ENCODE measurements at regions not wholly inside any gene's neighbourhood (a gene's known extent, or its start where the extent isn't known, plus 50 kb on each side); places are given as distances from the start of the nearest gene placed in this dataset.
A peak's percentile ranks its signal among the peaks of the same experiment; 100 is the strongest.

DNA sequence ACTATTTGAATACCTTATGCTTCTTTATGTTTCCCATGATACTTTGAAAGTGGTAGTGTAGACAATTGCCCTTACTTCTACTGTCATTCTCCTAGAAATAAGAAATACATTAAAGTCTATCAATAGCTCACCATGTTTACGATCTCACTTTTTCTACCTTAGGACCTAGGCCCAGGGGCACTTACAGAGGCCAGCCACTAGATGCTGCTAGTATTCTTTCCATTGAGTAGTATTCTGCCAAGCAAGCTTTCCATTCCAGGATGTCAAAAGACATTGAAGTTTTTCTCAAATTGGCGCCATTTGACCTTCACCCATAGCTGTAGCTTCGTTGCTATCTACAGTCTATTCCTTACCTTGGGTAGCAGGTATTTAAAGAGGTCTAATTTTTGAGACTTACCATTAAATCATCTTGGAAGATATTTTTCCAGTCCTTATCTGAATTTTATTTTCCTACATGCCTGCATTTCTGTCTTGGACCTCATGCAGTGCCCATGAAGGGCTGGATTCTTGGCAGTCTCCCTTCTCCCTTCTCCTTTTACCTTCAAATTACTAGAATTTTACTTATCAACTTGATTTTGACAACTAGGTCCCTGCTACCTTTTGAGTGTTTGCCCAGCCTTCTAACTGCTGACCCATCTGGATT is 246.0 kb upstream of the NUDT12 start:
- H3K9me3 ChIP-seq (ENCODE audit: control insufficient read depth, low read length) = no peaks in the 10 kb centered on the region
- no peak overlapping the region for H3K27ac ChIP-seq (ENCODE audit: low read depth, low read length)
- H3K4me1 ChIP-seq (ENCODE audit: control insufficient read depth, insufficient read depth, low read length) = no peaks in the 10 kb centered on the region
- no peaks in the 10 kb centered on the region for H3K27me3 Mint-ChIP-seq (ENCODE audit: insufficient read depth)
- TF ChIP-seq, protein P1, sequence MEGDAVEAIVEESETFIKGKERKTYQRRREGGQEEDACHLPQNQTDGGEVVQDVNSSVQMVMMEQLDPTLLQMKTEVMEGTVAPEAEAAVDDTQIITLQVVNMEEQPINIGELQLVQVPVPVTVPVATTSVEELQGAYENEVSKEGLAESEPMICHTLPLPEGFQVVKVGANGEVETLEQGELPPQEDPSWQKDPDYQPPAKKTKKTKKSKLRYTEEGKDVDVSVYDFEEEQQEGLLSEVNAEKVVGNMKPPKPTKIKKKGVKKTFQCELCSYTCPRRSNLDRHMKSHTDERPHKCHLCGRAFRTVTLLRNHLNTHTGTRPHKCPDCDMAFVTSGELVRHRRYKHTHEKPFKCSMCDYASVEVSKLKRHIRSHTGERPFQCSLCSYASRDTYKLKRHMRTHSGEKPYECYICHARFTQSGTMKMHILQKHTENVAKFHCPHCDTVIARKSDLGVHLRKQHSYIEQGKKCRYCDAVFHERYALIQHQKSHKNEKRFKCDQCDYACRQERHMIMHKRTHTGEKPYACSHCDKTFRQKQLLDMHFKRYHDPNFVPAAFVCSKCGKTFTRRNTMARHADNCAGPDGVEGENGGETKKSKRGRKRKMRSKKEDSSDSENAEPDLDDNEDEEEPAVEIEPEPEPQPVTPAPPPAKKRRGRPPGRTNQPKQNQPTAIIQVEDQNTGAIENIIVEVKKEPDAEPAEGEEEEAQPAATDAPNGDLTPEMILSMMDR (conservative IDR thresholded peaks at IDR 0.05) = peak; percentile 99
- H3K4me3 Mint-ChIP-seq = no peak overlapping the region
- H3K4me3 ChIP-seq (ENCODE audit: low read length) = no peak overlapping the region
- H3K36me3 ChIP-seq (ENCODE audit: control insufficient read depth, insufficient read depth, low read length) = no peaks in the 10 kb centered on the region
- WGBS, 2 experiments (ENCODE audit: insufficient coverage in 1 of 2, insufficient read length in 1 of 2) = 37 to 43% methylated on average over 3 of the region's 3 CpGs
- H3K9ac ChIP-seq (ENCODE audit: extremely low read depth, low read length, poor library complexity, severe bottlenecking) = no peak overlapping the region
- peaks cover 3% of the 10 kb centered on the region for H3K4me1 Mint-ChIP-seq
- no peaks in the 10 kb centered on the region for H3K36me3 Mint-ChIP-seq (ENCODE audit: low read depth)
- H3K9me3 Mint-ChIP-seq = no peaks in the 10 kb centered on the region
- DNase-seq = peak; percentile 80
- H3K27ac Mint-ChIP-seq = no peak overlapping the region
- H3K27me3 ChIP-seq (ENCODE audit: control insufficient read depth, insufficient read depth, low read length, poor library complexity, severe bottlenecking) = no peaks in the 10 kb centered on the region

DNA sequence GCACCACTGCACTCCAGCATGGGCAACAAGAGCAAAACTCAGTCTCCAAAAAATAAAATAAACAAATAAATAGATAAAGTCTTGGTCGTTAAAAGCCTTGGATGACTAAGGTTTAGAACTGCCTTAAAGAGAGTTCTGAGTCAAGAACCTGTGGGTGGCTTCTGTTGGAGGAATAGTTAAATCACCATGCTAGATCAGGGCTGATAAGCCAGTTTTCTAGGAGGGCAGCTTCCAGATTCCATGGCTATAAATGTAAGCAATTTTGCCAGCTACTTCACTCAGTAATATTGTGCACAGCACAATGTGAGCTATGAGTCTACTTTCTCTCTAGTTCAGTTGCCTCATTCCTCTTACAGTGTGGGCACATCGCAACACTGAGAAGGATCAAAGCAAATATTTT is 242.1 kb upstream of the NUDT12 start:
- WGBS, 2 experiments (ENCODE audit: insufficient coverage in 1 of 2, insufficient read length in 1 of 2) = 94% methylated on average over 2 of the region's 2 CpGs; no CpG with 5 or more reads in 1 of the 2 experiments
- no peaks in the 10 kb centered on the region for H3K36me3 Mint-ChIP-seq (ENCODE audit: low read depth)
- peaks cover 3% of the 10 kb centered on the region for H3K4me1 Mint-ChIP-seq
- no peaks in the 10 kb centered on the region for H3K9me3 ChIP-seq (ENCODE audit: control insufficient read depth, low read length)
- no peaks in the 10 kb centered on the region for H3K9me3 Mint-ChIP-seq
- H3K9ac ChIP-seq (ENCODE audit: extremely low read depth, low read length, poor library complexity, severe bottlenecking) = no peak overlapping the region
- no peaks in the 10 kb centered on the region for H3K4me1 ChIP-seq (ENCODE audit: control insufficient read depth, insufficient read depth, low read length)
- H3K27ac ChIP-seq (ENCODE audit: low read depth, low read length) = no peak overlapping the region
- H3K27me3 ChIP-seq (ENCODE audit: control insufficient read depth, insufficient read depth, low read length, poor library complexity, severe bottlenecking) = no peaks in the 10 kb centered on the region
- TF ChIP-seq, protein P1 (conservative IDR thresholded peaks at IDR 0.05) = no peak
- H3K36me3 ChIP-seq (ENCODE audit: control insufficient read depth, insufficient read depth, low read length) = no peaks in the 10 kb centered on the region
- H3K27ac Mint-ChIP-seq = no peak overlapping the region
- H3K4me3 ChIP-seq (ENCODE audit: low read length) = no peak overlapping the region
- DNase-seq = no peak
- H3K27me3 Mint-ChIP-seq (ENCODE audit: insufficient read depth) = no peaks in the 10 kb centered on the region
- H3K4me3 Mint-ChIP-seq = no peak overlapping the region

DNA sequence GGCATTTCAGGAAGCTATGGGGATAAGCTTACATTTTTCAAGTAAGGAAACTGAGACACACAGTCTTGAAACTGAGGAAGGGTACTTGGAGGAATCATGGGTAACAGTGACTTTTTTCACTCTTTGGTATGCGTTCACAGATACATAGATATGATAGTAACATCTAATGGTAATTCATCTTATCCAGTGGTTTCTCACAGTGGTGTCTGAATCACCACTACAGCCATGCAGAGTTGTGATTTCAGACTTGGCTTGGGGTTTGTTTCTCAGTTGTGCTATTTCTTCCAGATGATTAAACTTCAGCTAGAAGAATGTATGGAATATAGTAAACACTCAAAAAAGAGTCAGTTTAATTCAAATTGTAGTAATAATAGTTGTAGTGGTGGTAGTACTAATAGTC is 239.1 kb upstream of the NUDT12 start:
- H3K27ac Mint-ChIP-seq = no peak overlapping the region

More for the DNA sequence above, 239.1 kb upstream of the NUDT12 start:
- Histone ChIP-seq H3K4me1 (ENCODE audit: control insufficient read depth, insufficient read depth, low read length) (no peaks in the 10 kb centered on the region), H3K4me3 (ENCODE audit: low read length) (no peak overlapping the region), H3K9me3 (ENCODE audit: control insufficient read depth, low read length) (peaks cover 5% of the 10 kb centered on the region), H3K27me3 (ENCODE audit: control insufficient read depth, insufficient read depth, low read length, poor library complexity, severe bottlenecking) (no peaks in the 10 kb centered on the region), H3K9ac (ENCODE audit: extremely low read depth, low read length, poor library complexity, severe bottlenecking) (no peak overlapping the region), H3K27ac (ENCODE audit: low read depth, low read length) (no peak overlapping the region), H3K36me3 (ENCODE audit: control insufficient read depth, insufficient read depth, low read length) (no peaks in the 10 kb centered on the region)
- H3K36me3 Mint-ChIP-seq (ENCODE audit: low read depth) = no peaks in the 10 kb centered on the region
- TF ChIP-seq, protein P1 (conservative IDR thresholded peaks at IDR 0.05) = no peak
- no peaks in the 10 kb centered on the region for H3K27me3 Mint-ChIP-seq (ENCODE audit: insufficient read depth)
- no peaks in the 10 kb centered on the region for H3K4me1 Mint-ChIP-seq
- 82% methylated on average over 1 of the region's 1 CpG; no CpG with 5 or more reads in 1 of the 2 experiments for WGBS, 2 experiments (ENCODE audit: insufficient coverage in 1 of 2, insufficient read length in 1 of 2)
- H3K4me3 Mint-ChIP-seq = no peak overlapping the region
- H3K9me3 Mint-ChIP-seq = peaks cover 5% of the 10 kb centered on the region
- no peak for DNase-seq

Data from endodermal cell (in vitro differentiated cells).